T-helper 1 cell (primary cell): ENCODE measurements at regions not wholly inside any gene's neighbourhood (a gene's known extent, or its start where the extent isn't known, plus 50 kb on each side); places are given as distances from the start of the nearest gene placed in this dataset.
"Not testable (repeated sequence)": the region's sequence is repeated elsewhere in the genome, so short reads cannot be mapped to it uniquely, and the experiment has no call there.

Source experiments
- DNase-seq, 5 donors: peaks; one replicate each; pipeline ENCODE4 v3.0.0-alpha.2; 2012 to 2020

- DNase-seq, result no peak
Observed at GRCh38 chr3:110248666-110249065, 823.0 kb upstream of the NECTIN3 start.

GRCh38 chr3:110253794-110254193 lies 817.8 kb upstream of the NECTIN3 start:
- DNase-seq, result no peak

GRCh38 chr3:110254591-110254990 lies 817.0 kb upstream of the NECTIN3 start:
- no peak for DNase-seq

- no peak for DNase-seq
Observed at GRCh38 chr3:110261141-110261540, 810.5 kb upstream of the NECTIN3 start.

GRCh38 chr3:110262896-110263295 lies 808.7 kb upstream of the NECTIN3 start:
- DNase-seq, result no peak

GRCh38 chr3:110265302-110265701 lies 806.3 kb upstream of the NECTIN3 start:
- DNase-seq, result no peak

GRCh38 chr3:110267304-110267845 lies 804.2 kb upstream of the NECTIN3 start:
- DNase-seq, result no peak

GRCh38 chr3:110272525-110272924 lies 799.1 kb upstream of the NECTIN3 start:
- no peak for DNase-seq

GRCh38 chr3:110291886-110292501 lies 779.6 kb upstream of the NECTIN3 start:
- no peak for DNase-seq

GRCh38 chr3:110293660-110294059 lies 778.0 kb upstream of the NECTIN3 start:
- DNase-seq, result no peak

GRCh38 chr3:110296885-110297284 lies 774.7 kb upstream of the NECTIN3 start:
- no peak for DNase-seq

GRCh38 chr3:110301781-110302180 lies 769.8 kb upstream of the NECTIN3 start:
- DNase-seq, result no peak

- no peak for DNase-seq
Observed at GRCh38 chr3:110307065-110307809, 764.4 kb upstream of the NECTIN3 start.

- DNase-seq, result no peak
Observed at GRCh38 chr3:110311541-110311940, 760.1 kb upstream of the NECTIN3 start.

- DNase-seq, result peak; percentile 5 to 38 (median 31)
Observed at GRCh38 chr3:110314512-110315114, 757.0 kb upstream of the NECTIN3 start.

- no peak for DNase-seq
Observed at GRCh38 chr3:110318108-110318507, 753.5 kb upstream of the NECTIN3 start.

- DNase-seq, result no peak
Observed at GRCh38 chr3:110323349-110323748, 748.3 kb upstream of the NECTIN3 start.

- DNase-seq, result no peak
Observed at GRCh38 chr3:110324171-110324705, 747.4 kb upstream of the NECTIN3 start.

GRCh38 chr3:110327870-110328269 lies 743.7 kb upstream of the NECTIN3 start:
- DNase-seq, result no peak

- not testable (repeated sequence) for DNase-seq
Observed at GRCh38 chr3:110331562-110331961, 740.1 kb upstream of the NECTIN3 start.

- no peak for DNase-seq
Observed at GRCh38 chr3:110332629-110333028, 739.0 kb upstream of the NECTIN3 start.

- DNase-seq, result no peak
Observed at GRCh38 chr3:110341047-110341446, 730.6 kb upstream of the NECTIN3 start.

- DNase-seq, result no peak
Observed at GRCh38 chr3:110343376-110343775, 728.2 kb upstream of the NECTIN3 start.

GRCh38 chr3:110343945-110344344 lies 727.7 kb upstream of the NECTIN3 start:
- DNase-seq, result no peak
